Dedifferentiated amniotic fluid mesenchymal stem cell (primary cell): ENCODE measurements at regions not wholly inside any gene's neighbourhood (a gene's known extent, or its start where the extent isn't known, plus 50 kb on each side); places are given as distances from the start of the nearest gene placed in this dataset.

Experiments
- DNase-seq: peaks from one replicate; pipeline ENCODE4 v3.0.0-alpha.2; 2016; ENCODE audit errors: extremely low spot score

DNA sequence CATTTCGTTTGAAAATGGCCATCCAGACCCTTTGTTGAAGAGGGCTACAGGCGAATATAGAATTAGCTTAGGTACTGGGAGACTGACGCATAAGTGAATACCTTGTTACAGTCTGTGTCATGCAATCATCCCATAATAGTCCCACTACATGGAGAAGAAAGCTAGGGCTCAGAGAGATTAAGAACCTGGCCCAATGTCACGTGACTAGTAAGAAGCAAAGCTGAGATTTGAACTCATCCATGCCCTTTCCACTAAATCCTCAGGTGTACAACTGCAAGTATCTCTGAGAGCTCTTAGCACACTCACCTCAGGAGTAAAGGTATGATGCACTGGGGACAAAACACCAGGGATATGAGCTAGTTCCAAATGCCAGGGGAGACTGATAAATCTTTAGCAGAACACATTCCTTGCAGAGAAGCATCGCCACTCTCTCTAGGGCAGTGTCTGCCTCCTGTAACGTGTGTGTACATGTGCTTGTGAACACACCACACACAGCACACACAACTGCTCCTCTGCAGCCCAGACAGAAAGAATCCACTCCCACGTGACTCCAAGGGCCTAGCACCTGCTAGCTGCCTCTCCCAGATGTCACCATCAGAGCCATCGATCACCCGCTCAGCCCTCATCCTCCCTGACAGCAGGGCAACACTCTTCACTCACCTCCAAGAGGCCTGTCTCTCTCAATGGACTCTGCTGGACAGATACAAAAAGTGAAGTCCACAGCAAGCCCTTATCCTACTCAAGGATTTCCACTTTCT is 402.8 kb downstream of the NXPE2 start:
- DNase-seq = no peak

DNA sequence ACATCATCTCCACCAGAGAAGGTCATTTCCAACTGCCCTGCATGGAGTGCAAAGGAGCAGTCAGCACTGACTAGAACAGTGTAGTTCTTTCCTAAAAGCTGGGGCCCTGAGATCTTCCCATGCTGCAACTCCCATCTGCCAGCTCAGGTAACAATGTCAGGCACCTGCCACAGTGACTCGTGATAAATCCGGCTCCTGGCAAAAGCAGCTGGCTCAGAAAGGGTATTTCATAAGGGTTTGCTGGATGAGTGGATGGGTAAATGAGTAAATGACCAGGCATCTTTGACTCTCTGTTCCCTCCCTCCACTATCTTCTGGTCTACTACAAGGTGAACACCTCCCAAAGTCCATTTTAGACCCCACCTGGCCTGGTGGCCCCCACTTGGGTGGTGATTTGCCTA is 403.6 kb downstream of the NXPE2 start:
- DNase-seq = no peak

DNA sequence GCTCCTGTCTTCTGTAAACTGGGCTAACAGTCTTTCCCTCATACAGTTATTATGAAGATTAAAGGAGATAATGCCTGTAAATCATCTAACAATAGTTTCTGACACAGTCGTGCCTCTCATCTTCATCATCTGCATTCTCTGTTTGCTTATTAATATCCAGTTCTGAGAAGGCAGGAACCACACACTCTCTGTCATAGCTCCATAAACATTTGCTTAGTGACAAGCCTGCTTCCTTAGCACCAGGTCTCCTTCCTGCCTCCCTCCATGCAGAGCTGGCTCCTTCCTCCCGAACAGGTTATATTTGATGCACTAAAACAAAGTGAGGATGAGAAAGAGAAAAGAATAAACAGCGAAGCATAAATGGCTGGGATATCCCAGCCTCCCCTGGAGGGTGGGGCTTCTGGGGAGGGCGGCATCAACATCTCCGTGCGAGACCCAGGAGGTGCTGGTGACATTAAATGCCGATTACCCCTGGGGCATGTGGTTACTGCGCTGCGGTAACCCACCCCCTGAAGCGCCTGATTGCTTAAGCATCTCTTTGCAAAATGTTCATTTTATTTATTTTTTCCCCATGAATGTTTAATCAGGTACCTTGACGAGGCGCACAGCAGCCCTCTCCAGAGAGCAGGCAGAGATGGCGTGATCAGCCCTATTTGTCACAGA is 404.9 kb downstream of the NXPE2 start:
- DNase-seq = no peak

DNA sequence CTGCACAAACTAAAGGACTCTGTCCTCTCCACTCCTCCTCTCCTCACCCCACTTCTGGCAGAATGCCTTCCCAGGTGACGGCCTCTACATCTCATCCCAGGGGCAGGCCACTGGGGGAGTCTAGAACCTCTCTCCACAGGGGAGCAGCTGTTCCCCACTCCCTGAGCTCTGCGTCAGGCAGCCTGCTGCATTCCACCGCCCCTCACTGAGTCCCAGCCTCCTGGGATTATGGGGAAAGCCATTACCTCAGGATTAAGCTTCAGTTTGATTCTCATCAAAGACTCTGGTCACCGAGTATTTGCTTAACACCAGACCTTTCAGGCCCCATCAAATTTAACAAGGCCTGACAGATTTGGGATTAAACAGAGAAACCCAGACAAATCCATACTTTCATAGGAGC is 405.9 kb downstream of the NXPE2 start:
- DNase-seq = no peak

DNA sequence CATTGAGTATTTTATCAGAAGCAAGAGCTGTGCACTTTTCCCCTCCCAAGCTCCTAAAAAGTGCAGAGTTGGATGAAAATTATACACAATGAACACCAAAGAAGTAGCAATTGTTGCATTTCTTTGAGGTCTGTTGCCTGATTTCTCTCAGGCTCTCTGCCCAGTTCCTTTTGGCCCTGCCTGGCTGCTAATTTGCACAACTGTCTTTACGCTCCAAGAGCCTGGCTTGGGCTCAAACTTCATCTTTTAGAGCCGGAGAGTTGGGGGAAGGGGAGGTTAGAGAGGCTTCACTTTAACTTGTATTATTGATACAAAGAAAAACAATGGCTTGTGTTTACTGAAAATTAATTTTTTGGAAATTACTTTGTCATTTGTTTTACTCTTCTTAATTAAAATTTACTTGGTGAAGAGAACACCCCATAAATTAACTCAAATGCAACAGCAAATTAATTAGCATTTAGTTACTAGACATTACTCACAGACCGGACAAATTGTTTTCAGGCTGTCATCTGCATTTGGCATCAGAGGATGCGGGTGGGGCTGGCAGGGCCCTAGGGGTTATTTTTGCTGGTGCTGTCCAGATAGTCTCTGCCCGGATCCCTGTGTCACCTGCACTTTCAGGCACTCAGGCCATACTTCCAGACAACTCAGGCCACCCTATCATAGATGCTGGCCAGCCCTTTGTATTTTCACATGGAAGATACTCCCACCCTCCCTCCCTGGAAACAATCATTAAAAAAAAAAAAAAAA is 407.3 kb downstream of the NXPE2 start:
- DNase-seq = no peak

DNA sequence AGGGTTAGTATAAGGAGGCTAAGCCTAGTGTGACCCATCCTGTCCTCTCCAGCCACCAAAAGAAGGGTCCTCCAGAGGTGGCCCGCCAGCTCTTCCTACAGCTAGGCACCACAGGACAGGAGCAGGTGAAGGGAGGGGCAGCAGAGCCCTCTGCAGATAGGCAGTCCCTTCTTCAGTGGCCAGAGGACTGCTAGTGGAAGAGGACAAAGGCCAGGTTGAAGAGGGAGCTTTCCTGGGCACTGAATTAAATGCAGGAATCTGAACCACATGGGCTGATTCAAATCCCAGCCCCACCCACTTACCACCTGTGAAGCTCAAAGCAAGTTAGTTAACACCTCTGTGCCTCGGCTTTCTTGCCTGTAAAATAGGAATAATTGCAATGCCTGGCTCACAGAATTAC is 409.5 kb downstream of the NXPE2 start:
- no peak for DNase-seq

DNA sequence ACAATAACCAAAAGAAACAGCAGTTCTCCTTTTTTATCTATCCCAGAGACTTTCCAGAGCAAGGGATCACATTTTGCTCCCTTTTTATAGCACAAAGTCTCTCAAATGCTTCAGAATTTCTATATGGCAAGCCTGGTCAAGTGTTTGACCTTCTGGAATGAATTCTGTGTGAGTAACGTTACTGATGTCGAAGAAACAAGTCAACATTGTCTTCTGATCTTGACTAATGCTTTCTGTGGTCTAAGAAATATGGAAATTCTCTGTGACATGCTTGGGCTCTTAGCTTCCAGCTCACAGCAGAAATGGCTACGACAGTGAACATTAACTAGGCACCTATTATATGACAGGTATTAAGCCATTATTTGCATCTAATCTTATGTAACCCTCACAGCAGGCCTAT is 411.7 kb downstream of the CADM1 start:
- no peak for DNase-seq

DNA sequence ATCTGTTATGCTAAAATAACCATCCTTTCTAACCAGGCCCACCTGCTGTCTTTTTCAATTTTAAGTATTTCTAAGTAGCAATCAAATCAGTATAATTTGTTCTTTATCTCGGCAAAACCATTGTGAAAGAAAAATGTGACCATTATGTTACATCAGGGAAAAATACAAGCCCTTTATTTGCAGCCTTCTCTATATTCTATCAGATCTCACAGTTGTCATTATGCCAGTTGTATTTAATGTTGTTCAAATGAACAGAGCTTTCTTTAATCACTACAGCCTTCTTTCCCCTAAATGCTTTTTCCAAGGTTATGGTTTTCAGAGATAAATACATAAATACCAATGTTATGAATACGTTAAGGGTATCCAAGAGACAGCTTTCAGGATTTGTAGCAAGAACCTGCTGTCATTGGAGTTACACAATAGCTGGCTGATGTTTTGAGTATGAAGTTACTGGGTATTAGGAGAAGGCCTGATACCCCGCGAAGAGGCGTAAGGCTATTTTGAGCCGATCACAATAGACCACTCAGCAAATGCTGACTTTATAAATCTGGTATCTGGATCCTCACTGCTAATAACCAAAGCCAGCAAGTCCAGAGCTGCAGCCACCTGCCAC is 406.3 kb downstream of the CADM1 start:
- DNase-seq = no peak

DNA sequence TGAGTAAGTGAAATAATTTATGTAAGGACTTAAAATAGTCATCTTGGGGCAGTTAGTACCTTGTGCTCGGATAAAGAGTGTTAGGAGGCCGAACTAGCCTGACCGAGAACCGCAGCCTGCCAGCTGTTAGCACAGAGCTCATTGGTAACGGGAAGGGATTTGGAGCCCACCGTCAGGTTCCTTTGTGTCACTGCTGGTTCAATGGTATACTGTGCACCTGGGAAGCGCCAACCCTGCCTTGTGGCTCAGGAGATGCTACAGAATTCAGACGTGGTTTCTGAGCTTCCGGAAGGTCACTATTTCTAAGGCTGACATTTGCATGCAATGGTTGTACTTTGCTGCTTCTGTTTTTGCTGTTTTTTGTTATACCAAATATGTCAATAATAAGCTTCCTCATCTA is 403.5 kb downstream of the CADM1 start:
- no peak for DNase-seq

DNA sequence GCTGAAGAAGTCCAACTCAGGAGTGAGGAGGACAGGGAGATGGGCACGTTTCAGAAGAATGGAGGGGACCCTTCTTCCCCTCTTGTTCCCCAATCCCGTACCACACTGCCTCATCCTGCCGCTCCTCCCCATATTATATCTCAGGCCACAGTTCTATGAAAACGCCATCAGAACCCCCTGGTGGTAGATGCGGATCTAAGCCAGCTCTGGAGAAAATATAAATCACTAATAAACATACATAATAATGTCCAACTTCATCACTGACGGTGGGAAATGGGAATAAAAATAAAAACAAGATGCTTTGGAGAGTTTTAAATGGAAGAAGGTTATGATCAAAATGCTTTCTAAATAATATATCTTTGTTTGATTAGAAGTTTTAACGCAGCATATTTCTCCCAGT is 400.3 kb downstream of the CADM1 start:
- DNase-seq = no peak

DNA sequence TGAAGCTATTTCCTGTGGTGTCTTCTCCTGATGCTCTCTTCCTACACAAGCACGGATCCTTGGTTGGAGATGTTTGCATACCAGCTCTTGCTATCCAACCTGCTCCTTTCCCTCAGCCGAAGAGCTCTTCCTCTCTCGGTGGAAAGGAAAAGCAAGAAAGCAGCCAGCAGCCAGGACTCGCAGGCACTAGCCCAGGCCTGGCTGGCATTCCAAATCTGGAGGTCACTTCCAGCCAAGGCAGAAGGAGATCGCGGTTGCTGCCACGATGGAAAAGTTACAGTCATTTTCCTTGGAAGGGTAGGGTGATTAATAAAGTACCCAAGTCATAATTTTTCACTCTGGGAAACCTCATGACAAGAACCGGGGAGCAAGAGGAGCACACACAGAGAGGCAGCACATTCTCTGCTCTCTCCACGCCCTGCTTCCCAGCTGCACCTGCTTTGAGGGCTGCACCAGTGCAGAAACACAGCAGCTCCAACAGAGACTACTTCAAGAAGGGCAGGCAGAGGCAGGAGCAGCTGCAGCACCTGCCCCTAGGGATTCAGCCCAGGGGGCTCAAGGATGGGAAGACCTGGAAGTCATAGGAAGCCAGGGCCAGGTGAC is 399.3 kb downstream of the CADM1 start:
- DNase-seq = no peak

DNA sequence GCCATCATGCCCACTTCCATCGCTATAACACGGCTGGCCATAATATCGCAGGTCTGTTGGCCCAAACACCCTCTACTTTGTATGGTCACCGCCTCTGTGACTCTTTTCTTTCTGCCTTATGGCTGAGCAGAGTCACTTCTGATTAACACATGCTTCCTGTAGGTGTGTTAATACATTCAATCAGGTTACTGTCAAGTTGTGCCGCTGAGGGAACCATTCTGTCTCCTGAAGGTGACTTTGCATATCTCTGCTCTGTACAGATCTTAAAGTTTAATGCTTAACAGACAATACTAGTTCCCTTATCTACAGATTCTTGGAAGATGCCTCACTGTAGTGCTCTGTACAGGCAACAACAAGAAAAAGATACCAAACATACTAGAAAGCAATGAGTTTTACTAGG is 393.1 kb downstream of the CADM1 start:
- no peak for DNase-seq

DNA sequence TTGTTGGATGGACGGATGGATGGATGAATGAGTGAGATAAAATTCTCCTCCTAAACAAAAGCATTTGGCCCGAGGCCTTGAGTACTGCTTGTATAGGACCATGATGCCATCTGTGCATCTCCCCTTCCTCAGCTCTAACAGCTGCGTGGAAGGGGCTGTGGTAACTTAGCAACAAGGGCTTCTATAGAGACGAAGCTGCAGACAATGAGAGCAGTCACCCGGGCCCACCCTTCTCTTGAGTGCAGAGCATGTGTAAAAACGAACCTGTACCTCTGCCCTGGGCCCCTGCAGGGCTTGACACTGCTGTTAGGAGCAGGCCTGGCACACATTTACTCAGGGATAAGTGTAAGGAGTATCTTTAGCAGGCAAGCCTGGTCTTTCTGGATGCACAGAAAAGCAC is 391.5 kb downstream of the CADM1 start:
- DNase-seq = no peak

DNA sequence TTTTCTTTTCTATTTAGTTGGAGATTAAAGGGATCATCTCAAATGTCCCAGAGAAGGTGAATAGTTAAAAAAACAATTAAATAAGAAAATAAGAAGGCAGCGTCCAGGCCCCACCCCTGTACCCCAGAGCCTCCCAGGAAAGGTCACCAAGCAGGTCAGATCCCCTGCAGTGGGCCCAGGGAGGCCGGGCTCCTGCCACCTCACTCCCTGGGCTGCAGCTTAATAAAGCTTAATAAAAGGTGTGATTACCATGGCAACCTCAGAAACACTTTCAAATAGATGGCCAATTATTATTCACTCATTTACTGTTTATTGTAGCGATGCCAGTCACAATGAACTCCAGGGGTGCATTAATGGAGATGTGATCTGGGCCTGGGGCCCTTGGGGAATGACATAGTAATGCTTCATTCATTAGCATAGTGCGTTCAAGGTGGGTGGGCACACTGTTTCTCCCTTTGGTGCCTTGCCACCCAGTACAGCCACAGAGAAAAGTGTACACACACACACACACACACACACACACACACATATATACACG is 386.2 kb downstream of the CADM1 start:
- DNase-seq = no peak

DNA sequence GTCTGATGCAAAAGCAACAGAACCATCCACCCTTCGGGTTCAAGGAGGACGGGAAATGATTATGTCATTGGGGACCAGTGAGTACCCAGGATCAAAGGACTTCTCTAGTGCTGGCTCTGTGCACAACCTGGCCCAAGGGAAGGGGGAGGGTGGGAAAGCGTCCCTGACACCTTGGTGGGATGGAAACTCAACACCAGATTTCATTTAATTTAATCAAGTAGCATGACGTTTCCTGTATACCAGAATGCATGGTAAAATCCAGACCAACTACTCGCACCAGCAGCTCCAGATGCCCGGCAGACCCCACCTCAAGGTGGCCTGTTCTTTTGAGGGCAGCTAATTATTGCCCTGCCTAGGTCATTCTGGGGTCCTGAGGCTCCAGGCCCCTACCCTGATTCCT is 385.1 kb downstream of the CADM1 start:
- no peak for DNase-seq
